OCI-LY7 (cell line): ENCODE measurements at regions not wholly inside any gene's neighbourhood (a gene's known extent, or its start where the extent isn't known, plus 50 kb on each side); places are given as distances from the start of the nearest gene placed in this dataset. TPM values are rescaled to one million over a fixed set of nuclear protein-coding genes. Genes with fewer than 3 reads are reported as not detected.

Experiments
- small RNA-seq: library from RNA; depleted of rRNA; stranded (forward); fragments of <200 nt; gene quantifications from one replicate; pipeline ENCODE3, GENCODE V24; 2014

Small RNA genes in the stretch of these regions (small RNA-seq; reads per million reads assigned to genes)
- gene RF00322 (not detected), gene RNU6-499P (not detected)
